Renal pelvis (tissue), 1 donor: ENCODE measurements at regions not wholly inside any gene's neighbourhood (a gene's known extent, or its start where the extent isn't known, plus 50 kb on each side); places are given as distances from the start of the nearest gene placed in this dataset.
"Not testable (repeated sequence)": the region's sequence is repeated elsewhere in the genome, so short reads cannot be mapped to it uniquely, and the experiment has no call there.

Experiments
- DNase-seq: peaks from one replicate; pipeline ENCODE4 v3.0.0-alpha.2; 2013

- DNase-seq = not testable (repeated sequence)
These were observed 248.3 kb upstream of the KITLG start for GRCh38 chr12:88828537-88828936.

- DNase-seq = no peak
These were observed 239.7 kb upstream of the KITLG start for GRCh38 chr12:88820012-88820411.

GRCh38 chr12:88816201-88816600 is 235.9 kb upstream of the KITLG start:
- DNase-seq = peak; percentile 17

- no peak for DNase-seq
These were observed 234.5 kb upstream of the KITLG start for GRCh38 chr12:88814779-88815178.

GRCh38 chr12:88812610-88813009 is 232.3 kb upstream of the KITLG start:
- DNase-seq = no peak

- no peak for DNase-seq
These were observed 230.5 kb upstream of the KITLG start for GRCh38 chr12:88810806-88811205.

- not testable (repeated sequence) for DNase-seq
These were observed 229.6 kb upstream of the KITLG start for GRCh38 chr12:88809841-88810240.

- DNase-seq = no peak
These were observed 225.4 kb upstream of the KITLG start for GRCh38 chr12:88805692-88806091.

GRCh38 chr12:88805286-88805685 is 225.0 kb upstream of the KITLG start:
- DNase-seq = no peak

GRCh38 chr12:88802096-88802706 is 221.9 kb upstream of the KITLG start:
- DNase-seq = no peak

GRCh38 chr12:88801227-88802095 is 221.2 kb upstream of the KITLG start:
- no peak for DNase-seq

GRCh38 chr12:88793096-88793495 is 212.8 kb upstream of the KITLG start:
- no peak for DNase-seq

- DNase-seq = no peak
These were observed 210.0 kb upstream of the KITLG start for GRCh38 chr12:88790231-88790630.

GRCh38 chr12:88784166-88784565 is 203.9 kb upstream of the KITLG start:
- peak; percentile 1 for DNase-seq

GRCh38 chr12:88782351-88782750 is 202.1 kb upstream of the KITLG start:
- DNase-seq = no peak

- DNase-seq = no peak
These were observed 201.6 kb upstream of the KITLG start for GRCh38 chr12:88781909-88782308.

- no peak for DNase-seq
These were observed 197.8 kb upstream of the KITLG start for GRCh38 chr12:88778064-88778463.

GRCh38 chr12:88775742-88776151 is 195.5 kb upstream of the KITLG start:
- no peak for DNase-seq

GRCh38 chr12:88767699-88768098 is 187.4 kb upstream of the KITLG start:
- no peak for DNase-seq

GRCh38 chr12:88764781-88765480 is 184.7 kb upstream of the KITLG start:
- DNase-seq = no peak

GRCh38 chr12:88763536-88764100 is 183.3 kb upstream of the KITLG start:
- DNase-seq = no peak

- no peak for DNase-seq
These were observed 177.9 kb upstream of the KITLG start for GRCh38 chr12:88758176-88758575.

- no peak for DNase-seq
These were observed 176.6 kb upstream of the KITLG start for GRCh38 chr12:88756917-88757316.
